OCI-LY3 (cell line): ENCODE measurements at regions not wholly inside any gene's neighbourhood (a gene's known extent, or its start where the extent isn't known, plus 50 kb on each side); places are given as distances from the start of the nearest gene placed in this dataset.

Experiments used
- CTCF ChIP-seq: fragments of 200-600, 300-600 bp; sonication (generic); IDR thresholded peaks from 2 replicates; pipeline ENCODE4 v1.5.1; 2014; ENCODE audit warnings: antibody characterized with exemption, low read length, low read depth
- EZH2phosphoT487 ChIP-seq: fragments of 200-600 bp; shearing (Covaris generic); IDR thresholded peaks from 2 replicates; pipeline ENCODE4 v1.6.1; 2018; ENCODE audit warnings: antibody characterized with exemption, mixed run types, low read depth

- TF ChIP-seq CTCF (peak; percentile 31; the same call in 1 of the 2 replicates), EZH2phosphoT487 (no peak)
Measured at GRCh38 chr16:79767421-79768275, 167.1 kb upstream of the MAF start.
